SU-DHL-6 (cell line): ENCODE measurements at regions not wholly inside any gene's neighbourhood (a gene's known extent, or its start where the extent isn't known, plus 50 kb on each side); places are given as distances from the start of the nearest gene placed in this dataset.

ENCODE experiments used
- EZH2phosphoT487 ChIP-seq: fragments of 200-600 bp; sonication (generic), shearing (Covaris generic); conservative IDR thresholded peaks from 2 replicates; pipeline ENCODE4 v1.6.1; 2018; ENCODE audit warnings: mild to moderate bottlenecking, antibody characterized with exemption, low read length, moderate library complexity, mixed read lengths
- TF ChIP-seq, protein P1 (sequence below): fragments of 200-600 bp; sonication (generic); IDR thresholded peaks from one replicate; pipeline ENCODE4 v1.5.1; 2017; ENCODE audit warnings: antibody characterized with exemption, mild to moderate bottlenecking, low read length, moderate library complexity; ENCODE audit not compliant: insufficient read depth, poor library complexity, severe bottlenecking

DNA sequence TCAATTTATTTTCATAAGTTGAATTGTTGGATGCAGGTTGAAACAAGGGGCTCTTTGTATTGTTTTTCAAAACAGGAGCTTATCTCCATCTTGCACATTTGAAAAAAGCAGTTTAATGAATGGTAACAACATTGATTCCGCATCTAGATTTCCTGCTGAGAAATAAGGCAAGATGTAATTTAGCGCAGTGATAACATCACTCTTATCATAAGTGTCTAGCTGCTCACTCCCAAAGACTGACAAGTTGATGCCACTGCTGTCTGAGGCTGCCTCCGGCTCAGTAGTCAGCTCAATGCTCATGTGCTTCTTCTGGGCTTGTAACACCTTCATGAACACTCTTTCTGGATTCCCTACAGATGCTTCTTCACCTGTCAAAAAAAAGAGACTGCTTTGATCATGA is 92.4 kb downstream of the KPNA2 start:
- TF ChIP-seq, protein P1, sequence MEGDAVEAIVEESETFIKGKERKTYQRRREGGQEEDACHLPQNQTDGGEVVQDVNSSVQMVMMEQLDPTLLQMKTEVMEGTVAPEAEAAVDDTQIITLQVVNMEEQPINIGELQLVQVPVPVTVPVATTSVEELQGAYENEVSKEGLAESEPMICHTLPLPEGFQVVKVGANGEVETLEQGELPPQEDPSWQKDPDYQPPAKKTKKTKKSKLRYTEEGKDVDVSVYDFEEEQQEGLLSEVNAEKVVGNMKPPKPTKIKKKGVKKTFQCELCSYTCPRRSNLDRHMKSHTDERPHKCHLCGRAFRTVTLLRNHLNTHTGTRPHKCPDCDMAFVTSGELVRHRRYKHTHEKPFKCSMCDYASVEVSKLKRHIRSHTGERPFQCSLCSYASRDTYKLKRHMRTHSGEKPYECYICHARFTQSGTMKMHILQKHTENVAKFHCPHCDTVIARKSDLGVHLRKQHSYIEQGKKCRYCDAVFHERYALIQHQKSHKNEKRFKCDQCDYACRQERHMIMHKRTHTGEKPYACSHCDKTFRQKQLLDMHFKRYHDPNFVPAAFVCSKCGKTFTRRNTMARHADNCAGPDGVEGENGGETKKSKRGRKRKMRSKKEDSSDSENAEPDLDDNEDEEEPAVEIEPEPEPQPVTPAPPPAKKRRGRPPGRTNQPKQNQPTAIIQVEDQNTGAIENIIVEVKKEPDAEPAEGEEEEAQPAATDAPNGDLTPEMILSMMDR: no peak
- TF ChIP-seq EZH2phosphoT487: no peak
